Heart left ventricle (tissue), 13 donors: ENCODE measurements at regions not wholly inside any gene's neighbourhood (a gene's known extent, or its start where the extent isn't known, plus 50 kb on each side); places are given as distances from the start of the nearest gene placed in this dataset.

ENCODE experiments used
- POLR2A ChIP-seq, 2 donors: fragments of 450-650 bp; IDR thresholded peaks; one replicate each; pipeline ENCODE4 v1.6.1; 2017; ENCODE audit warnings: antibody characterized with exemption in 2 of 2, mild to moderate bottlenecking in 2 of 2, moderate library complexity in 2 of 2
- TF ChIP-seq, protein P1 (sequence below), 12 donors: fragments of 200-600 bp; sonication (generic) in 4 of 12; IDR thresholded peaks; one replicate each; pipeline versions ENCODE4 v1.5.0 to v1.8.0; 2018 to 2022; ENCODE audit warnings: antibody characterized with exemption in 12 of 12, mild to moderate bottlenecking in 5 of 12
- donor health status: ischemic (EF 13 %, LVEDD 7.1; RV severe dilation, severe dysfunction).
- donor health status: DM: no; HTN: yes; CAD: no.
- donor health status: DM: no; HTN: no; CAD: no.
- donor health status: ischemic (EF 25% LVEDD 6.9; RV normal size, moderate dysfunction).
- donor health status: ischemic (EF 25% LVEDD 5.7; RV mildly dilated, moderate dysfunction).
- donor health status: ischemic (EF 35%, LVEDD 5.7; RV mildly dilated, moderate dysfunction).
- donor health status: nonischemic (EF 11% LVEDD 7.7; RV severe dilation, severe dysfunction).
- donor health status: DM: yes; HTN: yes; CAD: no.
- donor health status: PGD.
- donor health status: ischemic (EF 29% LVEDD 5.4; RV normal size, mild dysfunction).
- donor health status: nonischemic (EF 23%, LVEDD 6.1; RV moderate dilation, normal function).

DNA sequence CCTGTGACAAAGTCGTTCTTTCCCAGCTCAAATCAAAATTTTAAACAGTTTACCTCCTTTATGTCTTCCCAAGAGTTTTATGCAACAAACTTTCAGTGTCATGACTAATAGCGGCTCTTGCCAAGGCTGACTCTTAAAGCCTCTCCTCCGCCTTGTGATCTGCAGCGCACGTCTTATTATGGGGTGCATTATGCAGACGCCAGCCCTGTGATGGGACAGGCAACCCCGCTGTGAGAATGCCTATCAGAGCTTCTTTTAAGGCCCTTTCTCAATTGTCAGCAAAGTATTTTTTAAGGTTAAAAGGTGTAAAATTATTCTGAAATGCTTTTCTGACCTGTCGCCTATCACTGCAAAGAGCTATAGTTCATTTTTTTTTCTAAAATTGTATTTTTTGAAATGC, 152.8 kb downstream of the SOX1 start:
- TF ChIP-seq, protein P1, sequence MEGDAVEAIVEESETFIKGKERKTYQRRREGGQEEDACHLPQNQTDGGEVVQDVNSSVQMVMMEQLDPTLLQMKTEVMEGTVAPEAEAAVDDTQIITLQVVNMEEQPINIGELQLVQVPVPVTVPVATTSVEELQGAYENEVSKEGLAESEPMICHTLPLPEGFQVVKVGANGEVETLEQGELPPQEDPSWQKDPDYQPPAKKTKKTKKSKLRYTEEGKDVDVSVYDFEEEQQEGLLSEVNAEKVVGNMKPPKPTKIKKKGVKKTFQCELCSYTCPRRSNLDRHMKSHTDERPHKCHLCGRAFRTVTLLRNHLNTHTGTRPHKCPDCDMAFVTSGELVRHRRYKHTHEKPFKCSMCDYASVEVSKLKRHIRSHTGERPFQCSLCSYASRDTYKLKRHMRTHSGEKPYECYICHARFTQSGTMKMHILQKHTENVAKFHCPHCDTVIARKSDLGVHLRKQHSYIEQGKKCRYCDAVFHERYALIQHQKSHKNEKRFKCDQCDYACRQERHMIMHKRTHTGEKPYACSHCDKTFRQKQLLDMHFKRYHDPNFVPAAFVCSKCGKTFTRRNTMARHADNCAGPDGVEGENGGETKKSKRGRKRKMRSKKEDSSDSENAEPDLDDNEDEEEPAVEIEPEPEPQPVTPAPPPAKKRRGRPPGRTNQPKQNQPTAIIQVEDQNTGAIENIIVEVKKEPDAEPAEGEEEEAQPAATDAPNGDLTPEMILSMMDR (IDR thresholded peaks at IDR 0.05) = no peak
- TF ChIP-seq POLR2A (IDR thresholded peaks at IDR 0.05) = no peak
